T-helper 2 cell treated with Interferon-gamma antibody and Interleukin-4, amounts not matched to agents 100 ng/mL and 5 ng/mL, for 36 hours (primary cell): ENCODE measurements at regions not wholly inside any gene's neighbourhood (a gene's known extent, or its start where the extent isn't known, plus 50 kb on each side); places are given as distances from the start of the nearest gene placed in this dataset.
"Not testable (repeated sequence)": the region's sequence is repeated elsewhere in the genome, so short reads cannot be mapped to it uniquely, and the experiment has no call there.

Source experiments
- intact Hi-C: fragments of 100-400 bp; cut with micrococcal nuclease; formaldehyde crosslinking; loops from one replicate; pipeline ENCODE4 v1.15.1; 2023

- intact Hi-C loops = no loop called here
Observed at GRCh38 chr4:66062921-66063320, 392.6 kb upstream of the EPHA5 start.

GRCh38 chr4:66062044-66062443, 391.8 kb upstream of the EPHA5 start:
- intact Hi-C loops = no loop called here

- intact Hi-C loops = no loop called here
Observed at GRCh38 chr4:66059556-66059955, 389.3 kb upstream of the EPHA5 start.

GRCh38 chr4:66059136-66059535, 388.8 kb upstream of the EPHA5 start:
- intact Hi-C loops = no loop called here

- intact Hi-C loops = no loop called here
Observed at GRCh38 chr4:66055999-66056398, 385.7 kb upstream of the EPHA5 start.

- intact Hi-C loops = no loop called here
Observed at GRCh38 chr4:66052426-66052825, 382.1 kb upstream of the EPHA5 start.

GRCh38 chr4:66048861-66049260, 378.6 kb upstream of the EPHA5 start:
- intact Hi-C loops = no loop called here

- intact Hi-C loops = no loop called here
Observed at GRCh38 chr4:66045913-66046312, 375.6 kb upstream of the EPHA5 start.

- intact Hi-C loops = no loop called here
Observed at GRCh38 chr4:66035701-66036100, 365.4 kb upstream of the EPHA5 start.

GRCh38 chr4:66034671-66035070, 364.4 kb upstream of the EPHA5 start:
- intact Hi-C loops = no loop called here

GRCh38 chr4:66034262-66034661, 364.0 kb upstream of the EPHA5 start:
- intact Hi-C loops = no loop called here

- intact Hi-C loops = no loop called here
Observed at GRCh38 chr4:66032571-66032970, 362.3 kb upstream of the EPHA5 start.

GRCh38 chr4:66028668-66029067, 358.4 kb upstream of the EPHA5 start:
- intact Hi-C loops = no loop called here

- intact Hi-C loops = no loop called here
Observed at GRCh38 chr4:66023061-66023460, 352.8 kb upstream of the EPHA5 start.

- intact Hi-C loops = no loop called here
Observed at GRCh38 chr4:66017671-66018070, 347.4 kb upstream of the EPHA5 start.

GRCh38 chr4:66016240-66016639, 346.0 kb upstream of the EPHA5 start:
- intact Hi-C loops = no loop called here

GRCh38 chr4:66014146-66014765, 344.0 kb upstream of the EPHA5 start:
- intact Hi-C loops = no loop called here

- intact Hi-C loops = no loop called here
Observed at GRCh38 chr4:66000510-66001117, 330.3 kb upstream of the EPHA5 start.

GRCh38 chr4:65999518-65999871, 329.2 kb upstream of the EPHA5 start:
- intact Hi-C loops = no loop called here

GRCh38 chr4:65998807-65999517, 328.7 kb upstream of the EPHA5 start:
- intact Hi-C loops = not testable (repeated sequence)

GRCh38 chr4:65983061-65983460, 312.8 kb upstream of the EPHA5 start:
- intact Hi-C loops = no loop called here

GRCh38 chr4:65976287-65976686, 306.0 kb upstream of the EPHA5 start:
- intact Hi-C loops = no loop called here

GRCh38 chr4:65973186-65973585, 302.9 kb upstream of the EPHA5 start:
- intact Hi-C loops = no loop called here
